Breast epithelium (tissue), 4 donors: ENCODE measurements at regions not wholly inside any gene's neighbourhood (a gene's known extent, or its start where the extent isn't known, plus 50 kb on each side); places are given as distances from the start of the nearest gene placed in this dataset.
"Not testable (repeated sequence)": the region's sequence is repeated elsewhere in the genome, so short reads cannot be mapped to it uniquely, and the experiment has no call there.

Experiments used
- DNase-seq, 2 donors: peaks; one replicate each; pipeline ENCODE4 v3.0.0-alpha.2; 2019; ENCODE audit warnings: low spot score in 2 of 2
- H3K27ac ChIP-seq, 2 donors: fragments of 200-600 bp; sonication (generic) in 1 of 2; one replicate each; pipeline ENCODE4 v1.5.1; 2016 to 2019; ENCODE audit warnings: mild to moderate bottlenecking in 1 of 2
- H3K27me3 ChIP-seq, 2 donors: fragments of 200-600 bp; sonication (generic) in 1 of 2; one replicate each; pipeline versions ENCODE4 v1.5.1 to v1.6.0; 2017 to 2019; ENCODE audit warnings: control low read depth in 1 of 2, mild to moderate bottlenecking in 1 of 2
- H3K36me3 ChIP-seq: fragments of 200-600 bp; one replicate; pipeline ENCODE4 v1.5.1; 2019
- H3K4me1 ChIP-seq, 2 donors: fragments of 200-600 bp; sonication (generic); one replicate each; pipeline ENCODE4 v1.5.1; 2016 to 2019; ENCODE audit warnings: control low read depth in 1 of 2
- H3K4me3 ChIP-seq, 3 donors: fragments of 200-600 bp; sonication (generic); 1 replicate in 2 of 3; 2 replicates in 1 of 3; pipeline ENCODE4 v1.5.1; 2016 to 2019; ENCODE audit warnings: mild to moderate bottlenecking in 3 of 3, moderate library complexity in 2 of 3
- H3K9me3 ChIP-seq, 2 donors: fragments of 200-600 bp; sonication (generic) in 1 of 2; one replicate each; pipeline ENCODE4 v1.5.1; 2016 to 2019; ENCODE audit warnings: control low read depth in 1 of 2
- POLR2A ChIP-seq: fragments of 450-650 bp; IDR thresholded peaks from one replicate; pipeline ENCODE4 v1.6.1; 2016; ENCODE audit warnings: antibody characterized with exemption, mild to moderate bottlenecking, moderate library complexity
- POLR2AphosphoS5 ChIP-seq, 3 donors: sonication (generic); formaldehyde crosslinking; IDR thresholded peaks; one replicate each; pipeline ENCODE4 v1.6.1; 2017; ENCODE audit warnings: antibody characterized with exemption in 3 of 3
- intact Hi-C: fragments of 100-400 bp; cut with DNase I; formaldehyde crosslinking; loops from one replicate; pipeline ENCODE4 v1.15.1; 2023; ENCODE audit warnings: low total_unique reads
- TF ChIP-seq, protein P1 (sequence below), 3 donors: fragments of 450-650 bp; IDR thresholded peaks; one replicate each; pipeline ENCODE4 v1.5.1; 2016 to 2017; ENCODE audit warnings: antibody characterized with exemption in 3 of 3, mild to moderate bottlenecking in 3 of 3, moderate library complexity in 3 of 3

DNA sequence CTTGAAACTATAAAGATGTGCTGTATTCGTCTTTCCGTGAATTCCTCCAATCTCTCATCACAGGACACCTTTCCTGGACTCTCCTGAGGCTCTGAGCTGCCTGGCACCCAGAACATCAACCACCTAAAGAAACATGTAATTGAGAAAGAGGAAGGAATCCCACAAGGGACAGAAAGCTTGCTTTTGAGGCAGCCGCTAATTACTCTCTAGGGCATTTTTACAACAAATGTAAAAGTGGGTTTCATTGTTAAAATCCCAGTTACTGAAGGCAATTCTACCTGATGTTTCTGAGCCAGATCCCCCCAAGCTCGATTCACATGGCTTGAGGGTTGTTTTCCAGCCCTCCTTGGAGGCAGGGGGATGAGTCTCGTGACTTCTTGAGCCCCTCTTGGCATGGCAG, 238.5 kb upstream of the LHX5 start:
- no peak for TF ChIP-seq POLR2A
- TF ChIP-seq POLR2AphosphoS5 (IDR thresholded peaks at IDR 0.05), result no peak
- TF ChIP-seq, protein P1, sequence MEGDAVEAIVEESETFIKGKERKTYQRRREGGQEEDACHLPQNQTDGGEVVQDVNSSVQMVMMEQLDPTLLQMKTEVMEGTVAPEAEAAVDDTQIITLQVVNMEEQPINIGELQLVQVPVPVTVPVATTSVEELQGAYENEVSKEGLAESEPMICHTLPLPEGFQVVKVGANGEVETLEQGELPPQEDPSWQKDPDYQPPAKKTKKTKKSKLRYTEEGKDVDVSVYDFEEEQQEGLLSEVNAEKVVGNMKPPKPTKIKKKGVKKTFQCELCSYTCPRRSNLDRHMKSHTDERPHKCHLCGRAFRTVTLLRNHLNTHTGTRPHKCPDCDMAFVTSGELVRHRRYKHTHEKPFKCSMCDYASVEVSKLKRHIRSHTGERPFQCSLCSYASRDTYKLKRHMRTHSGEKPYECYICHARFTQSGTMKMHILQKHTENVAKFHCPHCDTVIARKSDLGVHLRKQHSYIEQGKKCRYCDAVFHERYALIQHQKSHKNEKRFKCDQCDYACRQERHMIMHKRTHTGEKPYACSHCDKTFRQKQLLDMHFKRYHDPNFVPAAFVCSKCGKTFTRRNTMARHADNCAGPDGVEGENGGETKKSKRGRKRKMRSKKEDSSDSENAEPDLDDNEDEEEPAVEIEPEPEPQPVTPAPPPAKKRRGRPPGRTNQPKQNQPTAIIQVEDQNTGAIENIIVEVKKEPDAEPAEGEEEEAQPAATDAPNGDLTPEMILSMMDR (IDR thresholded peaks at IDR 0.05), result no peak
- Histone ChIP-seq H3K36me3 (no peaks in the 10 kb centered on the region), H3K27ac (no peak overlapping the region), H3K9me3 (peaks cover 0 to 9% of the 10 kb centered on the region in 2 donors), H3K27me3 (peaks cover 0 to 10% of the 10 kb centered on the region in 2 donors), H3K4me1 (no peaks in the 10 kb centered on the region), H3K4me3 (no peak overlapping the region)
- intact Hi-C loops, result no loop called here
- DNase-seq, result no peak

DNA sequence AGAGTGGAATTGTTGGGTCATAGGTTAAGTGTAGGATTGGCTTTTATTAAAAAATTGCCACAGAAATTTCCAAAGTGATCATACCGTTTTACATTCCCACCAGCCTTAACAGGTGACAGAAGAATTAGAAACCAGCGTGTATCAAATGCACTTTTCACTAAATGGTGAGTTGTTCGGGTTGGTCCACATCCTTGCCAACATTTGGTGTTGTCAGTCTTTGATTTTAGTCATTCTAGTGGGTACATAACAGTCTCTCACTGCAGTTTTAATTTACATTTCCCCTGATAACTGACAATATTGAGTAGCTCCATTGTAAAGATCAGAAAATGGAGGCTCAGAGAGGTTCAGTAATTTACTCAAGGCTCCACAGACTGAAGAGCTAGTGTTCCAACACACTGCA, 237.8 kb upstream of the LHX5 start:
- Histone ChIP-seq H3K27me3 (peaks cover 0 to 15% of the 10 kb centered on the region in 2 donors), H3K9me3 (peaks cover 0 to 9% of the 10 kb centered on the region in 2 donors), H3K4me1 (no peaks in the 10 kb centered on the region), H3K4me3 (no peak overlapping the region), H3K27ac (no peak overlapping the region), H3K36me3 (no peaks in the 10 kb centered on the region)
- no peak for DNase-seq
- intact Hi-C loops, result no loop called here
- TF ChIP-seq, protein P1 (IDR thresholded peaks at IDR 0.05), result no peak
- no peak for TF ChIP-seq POLR2AphosphoS5 (IDR thresholded peaks at IDR 0.05)
- no peak for TF ChIP-seq POLR2A

DNA sequence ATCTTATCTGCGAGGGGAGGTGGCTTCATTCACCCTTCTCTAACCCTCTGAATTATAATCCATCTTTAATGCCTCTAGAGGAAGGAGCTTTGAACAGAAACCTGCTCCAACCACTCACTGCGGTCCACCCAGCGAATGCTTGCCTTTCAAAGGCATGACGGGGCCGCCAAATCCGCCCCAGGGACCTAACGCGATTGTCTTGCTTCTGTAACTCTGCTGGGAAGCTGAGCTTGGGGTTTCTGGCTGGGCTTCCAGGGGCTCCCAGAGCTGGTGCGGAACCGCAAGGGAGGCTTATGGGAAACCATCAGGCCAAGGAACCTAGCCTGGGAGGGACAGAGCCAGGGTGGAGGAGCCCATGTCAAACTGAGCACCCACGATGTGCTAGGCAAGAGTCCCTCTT, 231.2 kb upstream of the LHX5 start:
- H3K27ac ChIP-seq, result no peak overlapping the region
- DNase-seq, result no peak
- peaks cover 0 to 12% of the 10 kb centered on the region in 2 donors for H3K27me3 ChIP-seq
- H3K4me3 ChIP-seq, result no peak overlapping the region
- TF ChIP-seq POLR2A, result no peak
- TF ChIP-seq, protein P1 (IDR thresholded peaks at IDR 0.05), result no peak
- TF ChIP-seq POLR2AphosphoS5 (IDR thresholded peaks at IDR 0.05), result no peak
- no peaks in the 10 kb centered on the region for H3K36me3 ChIP-seq
- intact Hi-C loops, result no loop called here
- H3K9me3 ChIP-seq, result no peaks in the 10 kb centered on the region
- H3K4me1 ChIP-seq, result no peaks in the 10 kb centered on the region

DNA sequence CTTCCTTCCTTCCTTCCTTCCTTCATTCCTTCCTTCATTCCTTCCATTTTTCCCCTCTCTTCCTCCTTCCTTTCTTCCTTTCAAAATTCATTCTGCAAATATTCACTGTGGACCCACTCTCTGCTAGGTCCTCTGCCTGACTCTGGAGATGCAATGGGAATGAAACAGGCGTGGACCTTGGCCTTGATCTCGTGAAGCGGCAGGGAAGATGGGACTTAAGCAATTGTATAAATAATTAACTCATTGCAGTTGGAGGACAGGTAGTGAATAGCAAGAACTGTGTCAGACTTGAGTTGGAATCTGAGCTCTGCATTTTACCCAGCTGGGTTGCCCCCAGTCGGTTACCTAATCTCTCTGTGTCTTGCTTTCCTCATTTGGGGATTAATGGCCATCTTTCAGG, 230.6 kb upstream of the LHX5 start:
- intact Hi-C loops, result no loop called here
- no peaks in the 10 kb centered on the region for H3K36me3 ChIP-seq
- H3K27me3 ChIP-seq, result peaks cover 0 to 18% of the 10 kb centered on the region in 2 donors

DNA sequence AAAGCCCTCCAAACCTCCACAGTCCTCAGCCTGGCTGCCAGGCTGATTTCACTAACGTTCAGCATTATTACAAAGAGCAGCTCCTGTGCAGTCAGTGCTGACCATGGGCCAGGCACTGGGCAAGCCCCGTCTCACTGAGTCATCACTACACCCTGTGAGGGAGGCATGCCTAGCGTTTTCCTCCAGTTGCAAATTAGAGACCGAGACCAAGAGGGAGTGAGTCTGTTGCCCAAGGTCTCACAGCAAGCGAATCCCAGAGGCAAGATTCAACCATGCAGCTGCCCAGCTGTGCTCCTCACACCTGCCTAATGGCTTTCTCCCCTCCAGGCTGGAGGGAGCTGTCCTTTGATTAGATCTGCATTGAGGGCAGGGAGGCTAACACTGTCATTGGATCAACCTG, 229.3 kb upstream of the LHX5 start:
- Histone ChIP-seq H3K4me3 (no peak overlapping the region), H3K4me1 (no peaks in the 10 kb centered on the region), H3K27me3 (peaks cover 0 to 26% of the 10 kb centered on the region in 2 donors), H3K36me3 (no peaks in the 10 kb centered on the region), H3K27ac (no peak overlapping the region), H3K9me3 (no peaks in the 10 kb centered on the region)
- intact Hi-C loops, result no loop called here
- no peak for DNase-seq
- TF ChIP-seq, protein P1 (IDR thresholded peaks at IDR 0.05), result no peak
- TF ChIP-seq POLR2A, result no peak
- no peak for TF ChIP-seq POLR2AphosphoS5 (IDR thresholded peaks at IDR 0.05)

More for the DNA sequence above, 230.6 kb upstream of the LHX5 start:
- H3K4me3 ChIP-seq, result no peak overlapping the region
- no peak overlapping the region for H3K27ac ChIP-seq
- TF ChIP-seq, protein P1 (IDR thresholded peaks at IDR 0.05), result no peak
- TF ChIP-seq POLR2A (no peak), POLR2AphosphoS5 (IDR thresholded peaks at IDR 0.05) (no peak)
- no peaks in the 10 kb centered on the region for H3K9me3 ChIP-seq
- DNase-seq, result no peak
- H3K4me1 ChIP-seq, result no peaks in the 10 kb centered on the region

DNA sequence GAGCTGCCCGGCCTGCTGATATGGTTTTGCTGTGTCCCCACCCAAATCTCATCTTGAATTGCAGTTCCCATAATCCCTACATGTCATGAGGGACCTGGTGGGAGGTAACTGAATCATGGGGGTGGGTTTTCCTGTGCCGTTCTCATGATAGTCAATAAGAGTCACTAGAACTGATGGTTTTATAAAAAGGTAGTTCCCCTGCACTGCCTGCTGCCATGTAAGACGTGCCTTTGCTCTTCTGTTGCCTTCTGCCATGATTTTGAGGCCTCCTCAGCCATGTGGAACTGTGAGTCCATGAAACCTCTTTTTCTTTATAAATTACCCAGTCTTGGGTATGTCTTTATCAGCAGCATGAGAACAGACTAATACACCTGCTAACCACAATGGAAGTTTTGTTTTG, 228.3 kb upstream of the LHX5 start:
- intact Hi-C loops, H3K9me3 ChIP-seq, H3K27ac ChIP-seq, H3K36me3 ChIP-seq, DNase-seq, H3K4me1 ChIP-seq, H3K4me3 ChIP-seq: not testable (repeated sequence)
- H3K27me3 ChIP-seq, result peaks cover 0 to 31% of the 10 kb centered on the region in 2 donors
